GM18505 (cell line): ENCODE measurements at regions not wholly inside any gene's neighbourhood (a gene's known extent, or its start where the extent isn't known, plus 50 kb on each side); places are given as distances from the start of the nearest gene placed in this dataset.

Source experiments
- ATAC-seq: cut with Tn5 transposase; IDR thresholded peaks from one replicate; pipeline ENCODE4 v1.9.1; 2021; ENCODE audit not compliant: unreplicated experiment
- POLR2A ChIP-seq: IDR thresholded peaks from 4 replicates; pipeline ENCODE4 v1.6.1; 2011; ENCODE audit warnings: borderline replicate concordance; ENCODE audit not compliant: insufficient read depth, insufficient read length; ENCODE audit errors: extremely low read depth

- ATAC-seq = no peak
- TF ChIP-seq POLR2A = no peak
These were observed 796.7 kb upstream of the CELF4 start for GRCh38 chr18:38362286-38362792.

GRCh38 chr18:38358805-38359657, 793.4 kb upstream of the CELF4 start:
- ATAC-seq = no peak
- TF ChIP-seq POLR2A = no peak

GRCh38 chr18:38353149-38353548, 787.6 kb upstream of the CELF4 start:
- no peak for ATAC-seq
- TF ChIP-seq POLR2A = no peak

- ATAC-seq = no peak
- TF ChIP-seq POLR2A = no peak
These were observed 784.5 kb upstream of the CELF4 start for GRCh38 chr18:38350141-38350540.

- TF ChIP-seq POLR2A = no peak
These were observed 765.0 kb upstream of the CELF4 start for GRCh38 chr18:38330573-38330972.

GRCh38 chr18:38329145-38329544, 763.5 kb upstream of the CELF4 start:
- TF ChIP-seq POLR2A = no peak
- no peak for ATAC-seq

More at GRCh38 chr18:38330573-38330972, 765.0 kb upstream of the CELF4 start:
- no peak for ATAC-seq

GRCh38 chr18:38322206-38322605, 756.6 kb upstream of the CELF4 start:
- ATAC-seq = no peak

GRCh38 chr18:38321262-38321661, 755.7 kb upstream of the CELF4 start:
- ATAC-seq = no peak
- TF ChIP-seq POLR2A = no peak

More at GRCh38 chr18:38322206-38322605, 756.6 kb upstream of the CELF4 start:
- no peak for TF ChIP-seq POLR2A

- ATAC-seq = no peak
- no peak for TF ChIP-seq POLR2A
These were observed 752.8 kb upstream of the CELF4 start for GRCh38 chr18:38318416-38318815.

DNA sequence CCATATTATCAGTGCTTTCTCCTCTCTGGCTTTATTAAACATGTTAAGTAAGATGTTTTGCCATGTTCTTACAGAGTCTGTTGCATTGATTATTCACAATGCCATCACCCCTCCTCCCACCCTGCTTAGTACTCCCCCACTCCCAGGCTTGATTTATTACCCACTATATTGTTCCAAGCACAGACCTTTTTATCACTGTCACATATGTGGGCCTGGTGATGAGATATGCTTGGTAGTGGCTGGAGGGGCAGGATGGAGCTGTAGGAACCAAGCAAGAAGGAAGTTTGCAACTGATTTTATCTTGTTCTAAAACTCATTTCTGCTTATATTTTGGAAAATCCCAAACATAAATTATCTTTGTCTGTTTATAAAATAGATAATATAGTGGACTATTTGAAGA, 748.2 kb upstream of the CELF4 start:
- no peak for TF ChIP-seq POLR2A
- ATAC-seq = no peak

- TF ChIP-seq POLR2A = no peak
- ATAC-seq = no peak
These were observed 746.9 kb upstream of the CELF4 start for GRCh38 chr18:38312532-38312931.

- no peak for ATAC-seq
- no peak for TF ChIP-seq POLR2A
These were observed 745.3 kb upstream of the CELF4 start for GRCh38 chr18:38310936-38311335.

DNA sequence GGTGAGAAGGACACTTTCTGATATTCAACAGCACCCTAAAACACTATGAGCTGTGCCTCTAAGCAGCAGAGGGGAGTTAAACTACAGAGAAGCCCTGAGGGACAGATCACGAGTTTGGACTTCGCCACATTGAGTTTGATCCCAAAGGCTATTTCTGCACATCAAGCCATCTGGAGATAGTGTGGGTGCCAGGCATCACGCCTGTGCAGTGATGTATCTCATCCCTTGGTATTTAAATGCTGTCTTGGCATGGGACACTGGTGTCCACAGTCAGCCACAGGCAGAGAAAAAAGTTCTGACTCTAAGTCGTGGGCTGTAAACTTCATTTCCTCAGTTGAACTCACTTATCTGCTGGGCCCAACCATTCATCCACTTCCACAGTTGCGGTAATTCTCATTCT, 742.3 kb upstream of the CELF4 start:
- no peak for TF ChIP-seq POLR2A

GRCh38 chr18:38305961-38306360, 740.4 kb upstream of the CELF4 start:
- TF ChIP-seq POLR2A = no peak

More for the DNA sequence above, 742.3 kb upstream of the CELF4 start:
- no peak for ATAC-seq

DNA sequence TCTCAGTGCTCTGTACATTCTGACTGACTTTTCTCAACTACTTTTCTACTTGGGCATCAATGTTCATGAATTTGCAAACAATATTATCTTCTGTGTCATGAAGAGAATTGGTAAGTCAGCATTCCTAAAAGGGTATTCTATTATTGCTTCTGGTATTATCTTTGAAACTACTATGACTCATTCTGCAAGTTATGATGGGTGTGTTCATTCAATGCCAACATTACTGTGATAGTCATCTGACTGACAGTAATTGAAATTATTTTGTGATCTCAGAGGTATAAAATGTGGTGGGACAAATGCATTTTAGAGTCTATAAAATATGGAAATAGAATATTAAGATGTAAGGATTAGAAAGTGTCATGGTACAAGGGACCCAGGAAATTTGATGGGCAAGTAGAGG, 736.0 kb upstream of the CELF4 start:
- TF ChIP-seq POLR2A = no peak
- ATAC-seq = no peak

More at GRCh38 chr18:38305961-38306360, 740.4 kb upstream of the CELF4 start:
- ATAC-seq = no peak

DNA sequence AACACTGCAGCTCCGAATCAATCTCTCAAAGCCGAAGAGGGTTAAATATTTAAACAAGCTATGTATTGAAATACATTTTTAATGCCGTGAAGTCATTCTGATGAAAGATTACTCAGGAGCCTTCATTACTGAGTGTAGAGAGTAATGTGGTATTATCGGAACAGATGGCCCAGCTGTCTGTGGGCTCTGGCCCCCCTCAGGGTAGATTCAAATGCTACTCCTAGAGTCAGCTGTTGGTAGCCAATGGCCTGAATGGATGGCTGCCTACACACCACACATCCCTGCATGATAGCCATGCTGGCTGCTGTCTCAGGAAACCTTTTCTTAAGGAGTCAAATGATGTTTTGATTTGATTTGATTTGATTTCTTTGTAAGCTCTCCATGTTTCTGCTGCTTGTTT, 732.3 kb upstream of the CELF4 start:
- no peak for ATAC-seq
- no peak for TF ChIP-seq POLR2A
